HG02973 (cell line): ENCODE measurements at regions not wholly inside any gene's neighbourhood (a gene's known extent, or its start where the extent isn't known, plus 50 kb on each side); places are given as distances from the start of the nearest gene placed in this dataset.

Experiments
- ATAC-seq: cut with Tn5 transposase; IDR thresholded peaks from one replicate; pipeline ENCODE4 v1.9.1; 2021; ENCODE audit warnings: moderate library complexity; ENCODE audit not compliant: unreplicated experiment

DNA sequence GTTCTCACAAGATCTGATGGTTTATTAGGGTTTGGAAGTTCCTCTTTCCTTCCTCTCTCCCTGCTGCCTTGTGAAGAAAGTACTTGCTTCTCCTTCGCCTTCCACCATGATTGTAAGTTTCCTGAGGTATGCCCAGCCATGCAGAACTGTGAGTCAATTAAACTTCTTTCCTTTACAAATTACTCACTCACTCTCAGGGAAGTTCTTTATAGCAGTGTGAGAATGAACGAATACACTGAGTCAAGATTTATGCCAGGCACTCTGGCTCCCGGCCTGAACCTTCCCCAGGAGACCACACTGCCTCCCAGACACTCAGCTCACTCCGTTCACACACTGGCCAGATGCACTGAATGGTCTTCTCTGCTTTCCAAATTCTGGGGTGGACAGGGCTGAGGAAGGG lies 308.3 kb upstream of the AJAP1 start:
- ATAC-seq, result no peak

GRCh38 chr1:4351453-4351852 lies 303.0 kb upstream of the AJAP1 start:
- ATAC-seq, result no peak

- no peak for ATAC-seq
Observed at GRCh38 chr1:4353090-4353856, 301.1 kb upstream of the AJAP1 start.

DNA sequence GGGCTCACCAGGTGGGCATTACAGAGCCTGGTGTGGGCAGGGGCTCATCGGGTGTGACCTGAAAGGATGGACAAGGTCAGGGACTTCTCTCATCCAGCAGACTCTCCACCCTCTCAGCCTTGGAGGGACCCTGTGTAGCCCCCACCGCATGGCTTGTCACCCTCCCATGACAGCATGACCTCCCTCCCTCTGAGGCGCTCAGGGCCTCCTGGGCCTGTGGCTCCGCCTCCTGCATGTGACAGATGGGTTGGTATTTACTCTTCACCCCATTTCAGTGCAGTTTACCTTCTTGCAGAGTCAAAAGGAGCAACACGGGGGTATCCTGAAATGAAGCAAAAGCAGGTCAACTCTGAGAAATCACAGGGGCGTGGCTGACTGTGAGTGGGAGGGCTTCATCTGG lies 298.6 kb upstream of the AJAP1 start:
- no peak for ATAC-seq

DNA sequence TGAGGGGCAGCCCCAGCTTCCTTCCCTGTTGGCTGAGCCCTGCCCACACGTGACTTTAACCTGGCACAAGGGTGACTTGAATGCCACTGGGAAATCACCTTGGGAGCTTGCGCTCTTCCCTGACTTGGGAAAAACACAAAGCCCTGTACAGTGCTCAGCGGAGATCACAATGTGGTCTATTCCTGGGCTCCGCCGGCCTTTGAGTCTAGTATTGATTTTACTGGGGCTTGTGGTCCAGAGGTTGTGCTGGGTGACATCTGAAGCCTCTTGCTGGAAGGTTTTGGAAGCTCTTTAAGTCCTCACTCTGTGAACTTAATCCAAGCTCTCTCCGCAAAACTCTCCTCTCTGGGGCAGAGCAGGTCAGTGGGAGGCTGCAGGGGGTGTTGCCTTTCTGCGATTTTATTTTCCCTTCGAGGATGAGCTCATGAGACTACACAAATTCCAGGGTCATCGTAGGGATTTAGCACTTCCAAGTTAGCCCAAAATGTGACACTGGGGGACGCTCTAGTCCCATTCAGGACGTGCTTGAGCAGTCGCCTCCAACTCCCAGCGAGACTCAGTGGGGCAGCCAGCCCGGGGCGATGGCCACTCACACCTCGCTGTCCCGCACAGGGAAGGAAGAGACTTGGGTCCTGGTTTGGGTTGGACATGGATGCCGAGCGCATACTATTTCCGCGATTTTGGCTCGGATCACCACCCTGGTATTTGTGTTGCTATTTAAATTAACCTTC lies 291.9 kb upstream of the AJAP1 start:
- no peak for ATAC-seq

- ATAC-seq, result no peak
Observed at GRCh38 chr1:4366091-4366490, 288.3 kb upstream of the AJAP1 start.

- no peak for ATAC-seq
Observed at GRCh38 chr1:4367230-4367777, 287.1 kb upstream of the AJAP1 start.

GRCh38 chr1:4369335-4369734 lies 285.1 kb upstream of the AJAP1 start:
- ATAC-seq, result no peak

- no peak for ATAC-seq
Observed at GRCh38 chr1:4371849-4372248, 282.6 kb upstream of the AJAP1 start.

GRCh38 chr1:4375812-4376211 lies 278.6 kb upstream of the AJAP1 start:
- no peak for ATAC-seq

DNA sequence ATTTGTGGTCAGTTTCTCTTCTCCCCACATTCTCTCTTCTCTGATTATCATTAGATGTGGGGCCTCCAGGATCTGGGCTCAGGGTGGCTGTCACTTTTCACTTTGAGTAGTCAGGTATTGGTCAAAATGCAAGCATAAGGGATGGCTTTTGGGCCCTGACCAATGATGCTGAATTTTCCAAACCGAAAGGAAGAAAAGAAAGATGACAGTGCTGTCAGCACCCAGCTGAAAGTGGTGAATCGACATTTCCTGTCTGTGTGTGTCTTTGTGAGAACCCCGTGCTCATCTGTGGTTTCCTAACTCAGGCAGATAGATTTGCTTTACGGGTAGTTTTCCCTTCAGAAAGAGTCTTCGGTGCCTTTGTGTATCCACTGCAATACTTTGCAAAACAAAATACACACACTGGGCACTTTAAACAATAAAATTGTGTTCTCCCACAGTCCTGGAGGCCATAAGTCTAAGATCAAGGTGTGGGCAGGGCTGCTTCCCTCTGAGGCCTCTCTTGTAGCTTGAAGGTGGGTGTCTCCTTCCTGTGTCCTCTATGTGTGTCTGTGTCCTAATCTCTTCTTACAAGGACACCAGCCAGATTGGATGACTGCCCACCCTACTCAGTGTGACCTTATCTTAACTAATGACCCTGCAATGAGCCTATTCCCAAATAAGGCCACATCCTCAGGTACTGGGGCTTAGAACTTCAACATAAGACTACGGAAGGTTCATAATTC lies 274.8 kb upstream of the AJAP1 start:
- ATAC-seq, result no peak

DNA sequence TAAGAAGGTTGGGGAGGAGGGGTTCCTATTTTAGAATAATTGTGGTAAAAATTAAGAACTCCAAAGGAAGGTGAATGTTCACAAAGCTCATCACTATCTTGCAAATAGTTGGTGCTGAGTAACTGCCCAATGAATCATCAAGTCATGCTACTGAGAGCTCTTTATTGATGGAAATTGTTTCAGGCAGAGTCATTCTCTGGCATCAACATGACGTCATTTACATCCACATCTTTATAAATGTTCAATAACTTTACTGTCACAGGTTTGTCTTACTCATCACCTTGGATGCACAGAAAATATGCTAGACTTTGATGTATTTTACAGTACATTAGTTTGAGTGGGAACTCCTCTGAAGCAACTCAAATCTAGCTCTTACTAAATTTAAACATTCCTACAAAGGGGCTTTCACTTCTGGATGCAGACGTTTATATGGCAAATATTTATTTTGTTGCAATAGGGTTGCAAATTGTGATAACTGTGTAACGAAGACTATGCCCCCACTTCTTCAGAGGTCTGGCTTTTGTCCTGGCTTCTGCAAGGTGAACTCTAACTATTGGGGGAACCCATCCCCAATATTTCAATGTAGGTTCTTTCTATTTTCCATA lies 273.7 kb upstream of the AJAP1 start:
- ATAC-seq, result no peak

DNA sequence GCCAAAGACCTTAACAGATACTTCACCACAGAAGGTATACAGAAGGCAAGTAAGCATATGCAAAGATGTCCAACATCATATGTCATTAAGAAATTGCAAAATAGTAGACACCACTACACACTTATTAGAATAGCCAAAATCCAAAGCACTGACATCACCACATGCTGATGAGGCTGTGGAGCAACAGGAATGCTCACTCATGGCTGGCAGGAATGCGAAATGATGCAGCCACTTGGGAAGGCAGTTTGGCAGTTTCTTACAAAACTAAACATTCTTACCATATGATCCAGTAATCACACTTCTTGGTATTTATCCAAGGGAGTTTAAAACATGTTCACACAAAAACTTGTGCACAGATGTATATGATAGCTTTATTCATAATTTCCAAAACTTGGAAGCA lies 261.2 kb upstream of the AJAP1 start:
- no peak for ATAC-seq

GRCh38 chr1:4394366-4394765 lies 260.0 kb upstream of the AJAP1 start:
- no peak for ATAC-seq

DNA sequence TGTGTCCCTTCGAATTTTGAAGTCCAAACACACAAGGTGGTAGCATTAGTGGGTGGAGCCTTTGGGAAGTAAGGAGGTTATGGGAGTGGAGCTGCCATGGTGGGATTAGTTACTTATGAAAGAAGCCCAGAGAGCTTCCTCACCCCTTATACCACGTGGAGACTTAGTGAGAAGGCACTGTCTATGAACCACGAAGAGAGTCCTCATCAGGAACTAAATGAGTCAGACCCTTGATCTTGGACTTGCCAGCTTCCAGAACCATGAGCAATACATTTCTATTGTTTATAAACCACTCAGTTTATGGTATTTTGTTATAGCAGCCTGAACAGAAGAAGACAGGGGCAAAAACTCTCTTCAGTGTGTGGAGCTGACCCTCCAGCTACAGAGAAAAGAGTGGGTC lies 259.3 kb upstream of the AJAP1 start:
- ATAC-seq, result no peak

- ATAC-seq, result no peak
Observed at GRCh38 chr1:4395676-4396075, 258.7 kb upstream of the AJAP1 start.

DNA sequence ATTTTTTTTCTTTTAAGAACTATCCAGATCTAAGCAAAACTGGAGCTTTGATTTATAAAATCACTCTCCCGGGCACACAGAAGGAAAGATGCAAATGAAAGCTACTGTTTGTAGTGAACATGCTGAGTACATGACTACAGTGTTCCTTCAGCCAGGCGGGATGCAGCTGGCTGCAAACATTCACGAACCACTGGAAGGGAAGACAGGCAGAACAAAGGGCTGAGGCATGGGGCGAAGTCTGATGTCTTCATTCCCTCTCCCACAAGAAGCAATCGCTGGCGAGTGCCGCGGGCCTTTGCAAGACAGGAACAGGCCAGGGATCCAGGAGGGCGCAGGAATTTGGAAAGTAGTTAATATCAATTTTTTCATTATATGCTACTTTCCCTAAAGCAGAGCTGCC lies 257.9 kb upstream of the AJAP1 start:
- ATAC-seq, result no peak

GRCh38 chr1:4397196-4397595 lies 257.2 kb upstream of the AJAP1 start:
- no peak for ATAC-seq

- no peak for ATAC-seq
Observed at GRCh38 chr1:4402032-4402431, 252.4 kb upstream of the AJAP1 start.

DNA sequence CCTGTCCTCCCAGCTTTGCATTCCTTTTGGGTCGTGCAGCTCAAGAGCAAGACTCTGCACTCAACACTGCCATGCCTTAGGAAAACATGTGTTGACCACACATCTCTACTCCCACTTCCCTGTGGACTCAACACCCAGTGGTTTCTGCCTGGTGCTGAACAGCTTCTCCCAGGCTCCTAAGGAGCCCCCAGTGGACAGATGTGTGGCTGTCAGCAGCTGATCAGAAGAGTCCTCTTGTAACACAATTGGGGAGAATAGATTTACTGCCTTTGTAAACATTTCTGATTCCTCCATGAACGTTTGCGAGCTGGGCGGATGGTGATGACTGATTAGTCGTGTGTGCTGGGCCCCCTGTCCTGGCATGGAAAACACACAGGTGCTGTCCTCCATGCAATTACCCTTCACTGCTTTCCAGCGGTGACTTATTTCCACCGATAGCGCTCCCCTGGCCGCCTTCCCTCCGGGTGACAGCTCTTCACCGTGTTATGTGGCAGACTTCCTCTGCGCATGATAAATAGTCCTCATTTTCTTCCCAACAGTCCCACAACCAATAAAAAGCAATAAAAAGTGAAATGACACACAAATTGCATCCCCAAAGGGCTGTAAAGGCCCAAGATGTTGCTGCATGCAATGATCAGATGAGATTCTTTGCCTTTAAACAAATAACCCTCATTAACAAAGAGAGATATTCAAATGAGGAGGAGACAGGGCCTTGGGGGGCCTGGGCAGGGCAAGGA lies 249.4 kb upstream of the AJAP1 start:
- no peak for ATAC-seq

- ATAC-seq, result no peak
Observed at GRCh38 chr1:4407851-4408250, 246.6 kb upstream of the AJAP1 start.
